ENCODE measurements at regions not wholly inside any gene's neighbourhood (a gene's known extent, or its start where the extent isn't known, plus 50 kb on each side); places are given as distances from the start of the nearest gene placed in this dataset.

GRCh38 chr6:119552021-119552420, 202.5 kb upstream of the MAN1A1 start:
- Mint-ChIP-seq H3K9me3 (peaks cover 8% of the 10 kb centered on the region), H3K36me3 (ENCODE audit: low read depth) (no peaks in the 10 kb centered on the region), H3K27me3 (ENCODE audit: insufficient read depth) (peaks cover 1% of the 10 kb centered on the region; the same call in 1 of the 2 replicates), H3K4me3 (no peak overlapping the region), H3K4me1 (ENCODE audit: low read depth) (peaks cover 5% of the 10 kb centered on the region; the same call in 1 of the 2 replicates), H3K27ac (no peak overlapping the region)
- TF ChIP-seq CTCF (IDR thresholded peaks at IDR 0.05): no peak
- DNase-seq: no peak

GRCh38 chr6:119547024-119547423, 197.5 kb upstream of the MAN1A1 start:
- Mint-ChIP-seq H3K36me3 (ENCODE audit: low read depth) (no peaks in the 10 kb centered on the region), H3K27me3 (ENCODE audit: insufficient read depth) (peaks cover 1% of the 10 kb centered on the region; the same call in 1 of the 2 replicates), H3K4me1 (ENCODE audit: low read depth) (peaks cover 2% of the 10 kb centered on the region; the same call in 1 of the 2 replicates), H3K27ac (no peak overlapping the region), H3K4me3 (no peak overlapping the region), H3K9me3 (no peaks in the 10 kb centered on the region; the same call in 1 of the 2 replicates)
- no peak for TF ChIP-seq CTCF (IDR thresholded peaks at IDR 0.05)
- DNase-seq: no peak

GRCh38 chr6:119545245-119545644, 195.7 kb upstream of the MAN1A1 start:
- no peak for DNase-seq
- Mint-ChIP-seq H3K4me1 (ENCODE audit: low read depth) (peaks cover 20% of the 10 kb centered on the region; the same call in 1 of the 2 replicates), H3K9me3 (no peaks in the 10 kb centered on the region; the same call in 1 of the 2 replicates), H3K27ac (no peak overlapping the region), H3K36me3 (ENCODE audit: low read depth) (no peaks in the 10 kb centered on the region), H3K27me3 (ENCODE audit: insufficient read depth) (peaks cover 1% of the 10 kb centered on the region; the same call in 1 of the 2 replicates), H3K4me3 (no peak overlapping the region)
- no peak for TF ChIP-seq CTCF (IDR thresholded peaks at IDR 0.05)

- Mint-ChIP-seq H3K4me1 (ENCODE audit: low read depth) (peaks cover 21% of the 10 kb centered on the region; the same call in 1 of the 2 replicates), H3K27me3 (ENCODE audit: insufficient read depth) (peaks cover 1% of the 10 kb centered on the region; the same call in 1 of the 2 replicates), H3K4me3 (no peak overlapping the region), H3K9me3 (no peaks in the 10 kb centered on the region; the same call in 1 of the 2 replicates), H3K27ac (no peak overlapping the region), H3K36me3 (ENCODE audit: low read depth) (no peaks in the 10 kb centered on the region)
- TF ChIP-seq CTCF (IDR thresholded peaks at IDR 0.05): no peak
- DNase-seq: no peak
These were observed 195.0 kb upstream of the MAN1A1 start for GRCh38 chr6:119544325-119545175.

GRCh38 chr6:119543332-119543731, 193.8 kb upstream of the MAN1A1 start:
- TF ChIP-seq CTCF (IDR thresholded peaks at IDR 0.05): no peak
- H3K4me1 Mint-ChIP-seq (ENCODE audit: low read depth): peaks cover 21% of the 10 kb centered on the region; the same call in 1 of the 2 replicates
- H3K36me3 Mint-ChIP-seq (ENCODE audit: low read depth): no peaks in the 10 kb centered on the region

More at GRCh38 chr6:119543332-119543731, 193.8 kb upstream of the MAN1A1 start:
- peaks cover 1% of the 10 kb centered on the region; the same call in 1 of the 2 replicates for H3K27me3 Mint-ChIP-seq (ENCODE audit: insufficient read depth)
- DNase-seq: no peak
- no peaks in the 10 kb centered on the region; the same call in 1 of the 2 replicates for H3K9me3 Mint-ChIP-seq
- H3K27ac Mint-ChIP-seq: no peak overlapping the region
- no peak overlapping the region for H3K4me3 Mint-ChIP-seq

Data from HFFc6 (cell line).